UCSD-AML1 (cell line): ENCODE measurements at regions not wholly inside any gene's neighbourhood (a gene's known extent, or its start where the extent isn't known, plus 50 kb on each side); places are given as distances from the start of the nearest gene placed in this dataset.
"Not testable (repeated sequence)": the region's sequence is repeated elsewhere in the genome, so short reads cannot be mapped to it uniquely, and the experiment has no call there.

ENCODE experiments used
- DNase-seq: peaks from one replicate; lab custom pipeline; 2025; ENCODE audit not compliant: unreplicated experiment; lab: John Stamatoyannopoulos, UW

DNA sequence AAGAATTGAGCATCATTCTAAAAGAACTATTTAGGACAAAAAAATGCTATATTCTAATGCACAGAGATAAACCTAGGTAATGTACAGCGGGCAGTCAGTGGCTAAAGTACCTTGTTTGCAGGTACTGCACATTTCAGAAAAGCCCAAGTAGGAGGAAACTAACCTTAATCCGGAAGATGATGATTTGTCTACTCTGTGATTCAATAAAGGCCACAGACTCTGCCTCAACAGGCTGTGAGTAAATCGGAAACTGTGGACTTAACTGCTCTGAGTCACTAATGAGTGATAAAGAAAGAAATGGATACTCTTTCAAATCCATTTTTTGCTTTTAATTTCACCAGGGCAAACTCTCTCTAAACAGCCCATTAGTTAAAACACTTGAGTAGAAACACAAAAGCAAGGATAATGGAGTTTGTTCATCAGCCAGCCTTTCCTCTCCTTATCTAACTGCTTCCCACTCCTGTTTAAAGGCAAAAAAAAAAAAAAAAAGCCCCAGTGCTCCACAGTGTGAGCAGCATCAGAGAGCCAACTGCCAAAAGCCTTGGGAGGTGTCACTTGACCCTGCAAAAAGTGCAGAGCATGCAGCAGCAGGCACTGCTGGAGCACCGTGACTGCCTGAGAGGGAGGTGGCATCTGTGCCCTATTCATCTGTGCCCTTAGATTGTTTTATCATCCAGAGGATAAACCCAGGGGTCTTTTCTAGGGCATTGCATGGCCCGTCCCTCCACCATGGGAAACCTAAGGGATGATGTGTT lies 187.7 kb downstream of the SATB1 start:
- DNase-seq, result no peak

GRCh38 chr3:18236726-18237125 lies 188.4 kb downstream of the SATB1 start:
- DNase-seq, result no peak

GRCh38 chr3:18234717-18235335 lies 190.3 kb downstream of the SATB1 start:
- no peak for DNase-seq

DNA sequence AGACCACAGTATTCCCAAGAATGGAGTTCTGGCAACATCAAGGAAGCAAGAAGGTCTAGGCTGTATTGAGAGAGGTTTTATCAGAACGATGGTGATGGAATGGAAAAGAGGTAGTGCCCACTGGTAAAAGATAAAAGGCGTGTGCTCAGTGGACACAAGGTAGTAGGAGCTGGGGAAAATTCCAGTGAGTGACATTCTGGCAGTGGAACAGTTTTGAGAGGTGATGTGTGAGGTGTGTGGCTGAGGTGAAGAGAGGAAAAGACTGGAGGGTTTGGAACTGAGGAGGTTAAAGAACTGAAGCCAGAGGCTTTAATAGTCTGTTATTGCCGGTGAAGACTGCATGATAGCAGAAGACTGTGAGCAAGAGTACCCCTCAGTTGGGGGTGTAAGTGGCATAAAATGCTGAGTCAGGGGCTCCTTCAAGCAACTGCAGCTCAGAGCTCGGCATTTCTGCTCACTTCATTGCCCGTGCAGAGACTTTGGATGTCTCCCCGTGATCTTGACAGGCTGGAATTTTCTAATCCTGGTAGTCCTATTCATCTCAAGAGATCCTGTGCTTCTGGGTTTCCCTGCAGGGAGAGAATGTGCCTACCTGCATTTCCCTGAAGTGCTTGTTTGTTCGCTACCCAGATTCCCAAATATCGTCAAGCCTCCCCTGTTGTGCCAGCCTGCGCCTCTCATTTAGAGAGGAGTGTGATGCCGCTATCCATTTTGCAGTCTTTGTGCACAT lies 191.0 kb downstream of the SATB1 start:
- DNase-seq, result no peak

DNA sequence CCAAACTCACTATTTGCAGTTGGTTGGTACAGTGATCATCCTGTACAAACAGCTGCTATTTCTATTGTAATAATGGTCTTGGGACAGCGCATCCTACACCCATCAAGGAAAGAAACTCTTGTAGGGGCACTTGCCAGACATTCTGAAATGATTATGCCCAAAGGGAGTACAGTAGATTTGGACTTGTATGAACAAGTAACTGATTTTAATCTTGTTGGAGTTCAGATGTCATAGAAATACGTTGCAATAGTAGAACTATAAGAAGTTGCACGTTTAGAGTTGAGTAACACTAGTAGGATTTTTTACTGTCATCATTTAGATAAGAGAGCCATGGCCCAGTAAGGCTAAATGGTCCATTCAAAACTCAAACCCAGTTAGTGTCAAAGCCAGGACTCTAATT lies 192.8 kb downstream of the SATB1 start:
- DNase-seq, result no peak

GRCh38 chr3:18228060-18228459 lies 197.1 kb downstream of the SATB1 start:
- DNase-seq, result no peak

GRCh38 chr3:18225709-18226108 lies 199.4 kb downstream of the SATB1 start:
- DNase-seq, result no peak

DNA sequence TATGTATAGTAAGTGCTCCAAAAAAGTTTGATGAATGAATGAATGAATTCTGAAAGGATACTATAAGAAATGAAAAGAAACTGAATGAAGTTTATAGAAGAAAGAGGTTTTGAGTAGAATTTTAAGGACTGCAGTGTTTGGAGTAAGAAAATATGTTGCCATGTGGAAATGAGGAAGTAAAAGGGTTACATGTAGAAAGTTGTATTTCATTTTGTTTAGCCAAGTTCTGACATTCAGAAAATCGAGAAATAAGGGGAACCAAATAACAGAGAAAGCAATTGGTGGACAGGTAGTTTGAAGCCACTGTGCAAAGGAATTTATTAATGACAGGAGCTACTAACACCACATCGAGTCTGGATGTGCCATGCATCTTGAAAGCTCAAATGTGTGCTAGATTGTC lies 200.7 kb downstream of the SATB1 start:
- no peak for DNase-seq

- DNase-seq, result no peak
Measured at GRCh38 chr3:18223974-18224373, 201.2 kb downstream of the SATB1 start.

- DNase-seq, result peak; percentile 27
Measured at GRCh38 chr3:18223571-18223970, 201.6 kb downstream of the SATB1 start.

GRCh38 chr3:18222686-18223085 lies 202.5 kb downstream of the SATB1 start:
- no peak for DNase-seq

DNA sequence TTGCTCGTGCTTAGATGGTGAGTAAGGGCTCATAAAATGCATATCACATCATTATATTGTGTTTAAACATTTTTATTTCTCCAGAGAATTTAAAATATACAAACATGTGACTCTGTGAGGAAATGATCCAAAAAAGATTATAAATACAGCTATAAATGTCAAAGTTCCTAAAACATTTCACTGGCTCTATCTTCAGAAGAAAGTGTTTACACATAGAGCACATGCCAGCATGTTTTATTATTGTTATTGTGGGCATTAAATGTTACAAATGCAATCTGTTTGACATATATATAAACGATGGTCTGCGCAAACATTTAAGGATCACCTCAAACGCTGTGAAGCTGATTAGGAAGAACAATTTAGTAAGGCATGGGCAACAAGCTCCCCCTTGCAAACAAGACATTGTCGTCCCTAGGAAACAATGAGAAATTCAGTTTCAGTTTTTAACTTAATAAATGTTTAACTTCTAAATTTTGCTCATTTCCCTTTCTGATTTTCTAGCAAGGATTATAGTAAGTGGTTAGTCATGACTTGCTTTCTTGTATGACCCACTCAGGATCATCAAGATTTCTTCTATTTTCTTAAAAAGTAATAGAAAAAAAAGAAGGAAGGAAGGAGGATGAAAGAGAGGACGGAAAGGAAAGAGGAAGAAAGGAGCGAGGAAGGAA lies 207.5 kb downstream of the SATB1 start:
- DNase-seq, result no peak

DNA sequence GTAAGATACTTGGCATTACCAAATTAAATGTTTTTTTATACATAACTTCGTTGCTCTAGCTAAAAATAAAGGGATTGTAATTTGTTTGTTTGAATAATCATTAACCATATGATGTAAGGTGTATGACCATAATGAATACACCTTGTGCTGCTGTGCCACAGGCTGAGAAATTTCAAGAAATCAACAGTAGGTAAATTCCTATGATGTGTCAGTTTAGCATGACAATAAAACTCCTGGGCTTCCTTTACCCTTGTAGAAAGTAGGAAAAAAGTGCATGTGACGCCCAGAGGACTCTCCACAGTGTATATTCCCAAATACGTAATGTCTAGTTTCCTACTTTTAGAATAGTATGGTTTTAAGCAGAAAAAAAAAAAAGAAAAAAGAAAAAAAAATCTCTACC lies 208.1 kb downstream of the SATB1 start:
- no peak for DNase-seq

DNA sequence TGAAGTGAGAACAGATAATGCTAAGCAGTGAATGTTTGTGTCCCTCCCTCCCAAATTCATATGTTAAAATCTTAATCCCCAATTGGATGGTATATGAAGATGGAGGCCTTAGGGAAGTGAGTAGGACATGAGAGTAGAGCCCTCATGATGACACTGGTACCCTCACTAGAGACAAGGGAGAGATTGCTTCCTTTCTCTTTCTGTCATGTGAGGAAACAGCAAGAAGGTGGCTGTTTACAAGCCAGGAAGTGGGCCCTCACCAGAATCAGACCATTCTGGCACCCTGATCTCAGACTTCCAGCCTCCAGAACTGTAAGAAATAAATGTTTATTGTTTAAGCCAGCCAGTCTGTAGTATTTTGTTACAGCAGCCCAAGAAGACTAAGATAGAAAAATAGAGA lies 209.5 kb downstream of the SATB1 start:
- no peak for DNase-seq

- DNase-seq, result no peak
Measured at GRCh38 chr3:18211116-18211515, 214.0 kb downstream of the SATB1 start.

DNA sequence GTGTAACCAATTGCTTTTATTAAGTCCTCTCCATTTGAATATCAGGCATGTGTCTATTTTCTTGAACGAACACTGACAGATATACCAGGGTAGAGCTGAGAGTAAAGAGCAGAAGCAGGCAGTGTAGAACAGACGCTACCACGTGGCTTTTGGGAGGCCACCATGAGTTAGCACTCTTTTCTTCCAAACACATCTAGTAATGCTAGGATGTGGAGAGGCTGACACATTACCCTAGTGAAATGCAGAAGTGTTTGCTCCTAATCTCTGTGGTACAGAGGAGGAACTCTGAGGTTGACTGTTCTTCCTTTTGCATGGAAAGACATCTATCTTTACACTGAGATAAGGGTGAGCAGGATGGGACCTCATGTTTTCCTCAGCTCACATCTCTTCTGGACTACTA lies 216.3 kb downstream of the SATB1 start:
- DNase-seq, result peak; percentile 68

DNA sequence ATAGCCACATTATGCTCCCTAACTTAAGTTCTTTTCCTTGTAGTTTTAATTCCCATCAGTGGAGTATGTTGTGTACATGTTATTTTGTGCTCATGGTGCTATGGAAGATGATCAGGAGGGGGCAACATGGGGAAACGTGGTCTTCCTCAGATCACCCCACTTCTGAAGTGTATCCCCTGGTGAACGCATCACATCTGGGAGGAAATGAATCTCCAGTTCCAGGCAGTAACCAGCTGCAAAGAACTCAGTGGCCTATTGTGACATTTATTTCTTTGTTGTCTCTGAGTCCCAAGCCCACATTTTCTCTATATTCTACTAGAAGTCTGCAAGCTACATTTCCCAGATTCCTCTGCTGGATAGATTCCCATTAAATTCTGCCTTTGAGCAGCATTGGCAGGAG lies 217.0 kb downstream of the SATB1 start:
- DNase-seq, result no peak

DNA sequence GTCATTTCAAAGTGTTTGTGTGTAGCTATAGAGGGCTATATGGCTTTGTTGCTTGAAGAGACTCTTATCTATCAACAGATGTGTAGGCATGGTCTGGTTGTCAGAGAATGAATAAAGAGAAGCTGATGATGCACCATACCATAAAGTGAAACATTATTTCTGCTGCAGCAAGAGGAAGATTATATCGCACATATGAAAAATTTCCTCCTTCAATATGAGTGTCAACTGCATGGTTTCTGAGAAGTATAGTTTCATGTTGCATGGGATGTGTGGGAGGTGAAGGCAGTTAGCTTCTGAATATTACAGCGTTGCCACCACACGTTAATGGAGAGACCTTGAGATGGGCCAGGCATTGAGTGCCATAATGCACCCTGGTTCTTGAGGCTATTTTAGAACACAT lies 217.9 kb downstream of the SATB1 start:
- no peak for DNase-seq

- not testable (repeated sequence) for DNase-seq
Measured at GRCh38 chr3:18205701-18206100, 219.4 kb downstream of the SATB1 start.

- no peak for DNase-seq
Measured at GRCh38 chr3:18201315-18201714, 223.8 kb downstream of the SATB1 start.

GRCh38 chr3:18199757-18200156 lies 225.4 kb downstream of the SATB1 start:
- no peak for DNase-seq

DNA sequence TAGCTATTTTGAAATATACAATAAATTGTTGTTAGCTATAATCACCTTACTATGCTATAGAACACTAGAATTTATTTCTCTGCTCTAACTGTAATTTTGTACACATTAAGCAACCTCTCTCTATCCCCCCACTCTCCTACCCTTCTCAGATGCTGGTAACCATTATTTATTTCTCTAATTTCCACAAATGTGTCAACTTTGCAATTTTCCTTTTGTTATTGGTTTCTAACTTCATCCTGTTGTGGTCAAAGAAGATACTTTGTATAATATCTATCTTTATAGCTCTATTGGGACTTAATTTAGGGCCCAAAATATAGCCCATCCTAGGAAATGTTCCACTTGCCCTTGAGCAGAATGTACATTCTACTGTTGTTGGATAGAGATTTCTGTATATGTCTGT lies 229.3 kb downstream of the SATB1 start:
- DNase-seq, result no peak
